GM18511 (cell line): ENCODE measurements at regions not wholly inside any gene's neighbourhood (a gene's known extent, or its start where the extent isn't known, plus 50 kb on each side); places are given as distances from the start of the nearest gene placed in this dataset.
"Not testable (repeated sequence)": the region's sequence is repeated elsewhere in the genome, so short reads cannot be mapped to it uniquely, and the experiment has no call there.

Source experiments
- ATAC-seq: cut with Tn5 transposase; IDR thresholded peaks from one replicate; pipeline ENCODE4 v1.9.1; 2021; ENCODE audit warnings: mild to moderate bottlenecking, moderate library complexity; ENCODE audit not compliant: unreplicated experiment

- ATAC-seq: no peak
Measured at GRCh38 chr7:130943336-130943901, 209.4 kb upstream of the KLF14 start.

GRCh38 chr7:130943981-130944380 lies 210.0 kb upstream of the KLF14 start:
- ATAC-seq: no peak

DNA sequence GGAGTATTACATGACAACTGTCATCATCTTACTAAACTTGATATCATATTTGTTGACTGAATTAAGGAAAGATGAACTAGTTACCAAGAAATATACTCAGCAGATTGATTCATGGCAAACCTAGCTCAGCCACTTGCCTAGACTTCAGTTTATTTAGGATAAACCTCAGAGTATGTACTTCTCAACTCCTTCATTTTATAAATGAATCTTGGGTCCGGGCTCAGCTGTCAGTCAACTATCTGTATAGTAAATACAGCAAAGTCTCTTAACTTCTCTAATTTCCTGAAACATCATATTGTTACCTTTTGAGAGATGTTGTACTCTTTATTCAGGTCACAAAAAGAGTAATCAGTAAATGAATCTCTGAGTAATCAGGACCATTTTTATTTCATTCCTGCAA lies 211.0 kb upstream of the KLF14 start:
- peak; percentile 5 for ATAC-seq

- peak; percentile 46 for ATAC-seq
Measured at GRCh38 chr7:130945411-130945811, 211.4 kb upstream of the KLF14 start.

DNA sequence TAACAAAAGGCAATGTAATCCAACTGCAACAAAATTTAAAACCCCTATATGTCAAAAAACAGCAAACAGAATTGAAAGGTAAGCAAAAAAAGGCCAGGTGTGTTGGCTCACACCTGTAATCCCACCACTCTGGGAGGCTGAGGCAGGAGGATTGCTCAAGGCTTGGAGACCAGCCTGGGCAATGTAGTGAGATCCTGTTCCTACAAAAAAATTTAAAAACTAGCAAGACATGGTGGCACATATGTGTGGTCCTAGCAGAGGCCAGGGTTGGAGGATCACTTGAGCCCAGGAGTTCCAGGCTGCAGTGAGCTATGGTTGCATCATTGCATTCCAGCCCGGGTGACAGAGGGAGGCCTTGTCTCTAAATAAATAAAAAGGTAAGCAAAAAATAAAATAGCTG lies 212.1 kb upstream of the KLF14 start:
- no peak for ATAC-seq

DNA sequence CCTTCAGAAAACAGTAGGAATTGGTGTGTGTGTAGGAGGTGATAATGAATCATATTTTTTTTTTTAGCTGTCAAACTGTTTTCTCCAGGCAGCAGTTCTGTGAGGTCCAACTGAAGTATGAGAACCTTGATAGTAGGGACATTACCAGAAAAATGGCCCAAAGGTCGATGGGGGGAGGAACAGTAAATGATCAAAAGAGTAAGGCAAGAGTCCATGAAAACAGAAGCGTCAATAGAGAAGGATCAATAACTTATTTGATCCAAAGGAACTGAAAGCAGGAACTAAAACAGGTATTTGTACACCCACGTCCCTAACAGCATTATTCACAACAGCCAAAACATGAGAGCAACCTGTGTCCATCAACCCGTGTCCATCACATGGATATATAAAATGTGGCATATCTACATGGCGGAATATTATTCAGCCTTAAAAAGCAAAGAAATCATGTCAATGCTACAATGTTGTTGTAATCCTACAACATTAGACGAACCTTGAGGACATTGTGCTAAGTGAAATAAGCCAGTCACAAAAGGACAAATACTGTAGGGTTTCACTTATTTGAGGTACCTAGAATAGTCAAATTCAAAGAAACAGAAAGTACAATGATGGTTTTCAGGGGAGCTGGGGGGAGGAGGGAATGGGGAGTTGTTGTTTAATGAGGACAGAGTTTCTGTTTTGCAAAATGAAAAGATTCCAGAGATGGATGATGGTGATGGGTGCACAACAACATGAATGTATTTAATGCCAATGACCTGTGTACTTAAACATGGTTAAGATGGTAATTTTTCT lies 214.0 kb upstream of the KLF14 start:
- ATAC-seq: peak; percentile 42

GRCh38 chr7:130948822-130949221 lies 214.8 kb upstream of the KLF14 start:
- no peak for ATAC-seq

- ATAC-seq: no peak
Measured at GRCh38 chr7:130949550-130949949, 215.5 kb upstream of the KLF14 start.

DNA sequence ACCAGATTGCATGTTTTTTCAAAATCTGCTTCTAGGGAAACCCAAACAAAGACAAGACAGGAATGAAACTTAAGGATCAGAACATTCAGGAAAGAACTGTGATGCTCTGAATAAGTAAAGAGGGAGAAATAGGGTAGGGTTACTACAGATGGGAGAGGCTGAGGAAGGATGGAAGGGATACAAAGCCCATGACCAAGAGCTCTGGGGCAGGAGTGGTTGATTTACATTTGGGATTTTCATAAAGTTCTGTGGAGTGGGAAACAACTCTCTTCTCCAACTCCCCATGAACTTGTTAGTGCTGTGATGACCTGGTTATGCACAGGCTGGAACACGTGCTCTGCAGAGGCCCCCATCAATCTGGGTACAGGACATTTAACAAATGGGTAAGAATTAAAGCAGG lies 216.0 kb upstream of the KLF14 start:
- no peak for ATAC-seq

- ATAC-seq: no peak
Measured at GRCh38 chr7:130950741-130951140, 216.7 kb upstream of the KLF14 start.

DNA sequence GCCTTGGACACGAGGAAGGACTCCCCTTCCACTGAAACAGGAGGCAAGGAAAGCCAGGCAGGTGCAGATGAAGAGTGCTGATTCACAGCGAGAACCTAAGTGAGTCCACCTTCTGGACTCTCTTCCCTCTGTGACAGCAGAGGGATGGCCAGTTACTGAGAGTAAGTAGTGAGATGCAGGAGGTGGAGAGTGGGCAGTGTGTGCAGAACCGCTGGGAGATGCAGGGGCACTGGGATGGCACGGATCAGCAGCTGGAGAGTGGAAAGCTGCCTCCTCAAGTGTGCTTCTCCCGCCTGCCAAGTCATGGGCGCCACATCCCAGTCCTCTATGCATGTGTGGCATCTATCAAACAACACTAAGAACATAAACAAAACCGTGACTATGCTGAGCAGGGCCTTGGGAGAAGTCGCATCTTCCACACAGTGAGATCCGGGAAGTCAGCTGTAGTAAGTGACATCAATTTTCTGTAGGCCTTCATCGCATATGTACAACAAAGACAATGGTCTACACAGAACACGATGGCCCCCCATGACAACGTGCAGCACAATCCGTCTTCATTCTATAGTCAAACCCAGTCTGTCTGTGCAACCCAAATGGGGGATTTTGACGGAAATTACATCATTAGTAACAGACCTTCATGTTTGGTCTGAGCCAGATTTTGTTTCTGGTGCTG lies 217.4 kb upstream of the KLF14 start:
- no peak for ATAC-seq

DNA sequence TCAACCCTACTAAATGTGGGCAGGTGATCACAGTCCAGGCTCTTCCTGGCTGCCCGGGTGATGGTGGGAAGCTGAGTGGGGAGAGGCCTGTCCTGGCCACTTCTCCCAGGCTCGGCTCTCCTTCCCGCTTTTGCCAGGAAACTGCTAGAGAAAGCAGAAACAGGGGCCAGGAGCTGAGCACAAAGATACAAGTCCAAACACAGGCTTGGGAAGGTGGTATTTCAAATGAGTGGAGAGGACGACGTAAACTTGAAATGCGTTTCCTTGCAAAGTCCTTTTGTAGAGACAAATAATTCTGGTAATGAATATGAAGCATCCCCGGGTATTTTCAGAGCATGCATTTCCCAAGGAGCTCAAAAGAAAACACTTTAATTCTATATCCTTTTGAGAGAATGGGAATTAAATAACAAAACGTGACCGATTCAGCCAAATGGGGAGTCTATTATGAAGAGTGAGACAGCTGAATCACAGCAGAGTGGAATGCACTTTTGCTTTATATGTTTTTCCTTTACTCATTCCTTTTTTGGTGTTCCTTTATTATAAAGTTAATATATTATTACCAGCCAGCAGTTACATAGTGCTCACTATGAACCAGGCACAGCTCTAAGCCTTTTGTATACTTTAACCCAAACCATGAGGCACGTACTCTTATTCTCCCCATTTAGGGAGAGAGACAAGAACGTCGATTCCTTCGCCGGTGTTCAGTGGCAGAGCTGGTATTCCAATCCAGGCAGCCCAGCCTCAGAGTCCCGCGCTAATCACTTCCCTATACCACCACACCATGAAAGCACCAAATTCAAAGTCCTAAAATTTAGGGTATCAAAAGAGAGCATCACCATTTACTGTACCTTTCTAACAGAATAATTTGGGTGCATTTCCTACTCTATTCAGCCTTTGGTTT lies 218.2 kb upstream of the KLF14 start:
- no peak for ATAC-seq

DNA sequence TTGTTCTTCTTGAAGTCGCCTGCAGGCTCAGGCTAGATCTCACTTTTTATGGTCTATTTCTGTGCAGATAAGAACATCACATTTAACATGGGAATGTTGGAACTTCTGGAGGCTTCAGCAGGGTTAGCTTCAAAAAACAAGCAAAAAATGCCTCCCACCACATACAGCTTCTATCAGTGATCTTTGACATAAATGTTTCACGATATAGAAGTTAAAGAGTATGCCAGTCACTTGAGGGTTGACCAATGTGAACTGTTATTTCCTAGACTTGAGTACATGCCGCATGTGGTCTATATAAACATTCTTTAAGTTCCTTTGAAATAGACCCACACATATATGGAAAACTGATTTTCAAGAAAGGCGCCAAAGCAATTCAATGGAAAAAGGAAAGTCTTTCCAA lies 219.2 kb upstream of the KLF14 start:
- no peak for ATAC-seq

DNA sequence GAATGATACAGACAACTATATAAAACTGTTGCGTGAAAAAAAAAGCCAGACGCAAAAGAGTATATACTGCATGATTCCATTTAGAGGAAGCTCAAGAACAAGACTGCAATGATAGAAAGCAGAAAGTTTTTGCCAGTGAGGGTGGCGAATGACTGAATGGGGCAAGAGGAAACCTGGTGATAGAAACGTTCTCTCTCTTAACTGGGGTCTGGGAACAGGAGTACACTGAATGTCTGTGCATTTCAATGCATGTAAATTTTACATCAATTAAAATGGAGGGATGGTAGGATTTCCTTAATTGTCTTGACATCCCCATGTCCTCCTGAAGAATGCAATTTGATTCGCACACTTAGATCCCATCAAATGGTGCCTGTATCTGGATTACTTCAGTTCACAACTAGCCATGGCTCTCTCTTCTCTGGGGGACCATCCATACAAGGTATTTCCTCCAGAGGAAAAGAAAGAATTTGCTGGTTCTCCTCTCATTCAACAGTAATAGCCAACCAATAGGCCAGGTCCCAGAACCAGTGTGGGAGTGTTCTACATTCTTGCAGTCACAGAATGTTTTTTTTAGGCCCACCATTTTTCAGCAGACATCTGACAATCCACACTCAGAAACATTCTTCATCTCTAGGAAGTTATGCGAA lies 221.0 kb upstream of the KLF14 start:
- no peak for ATAC-seq

- ATAC-seq: no peak
Measured at GRCh38 chr7:130955565-130955919, 221.5 kb upstream of the KLF14 start.

DNA sequence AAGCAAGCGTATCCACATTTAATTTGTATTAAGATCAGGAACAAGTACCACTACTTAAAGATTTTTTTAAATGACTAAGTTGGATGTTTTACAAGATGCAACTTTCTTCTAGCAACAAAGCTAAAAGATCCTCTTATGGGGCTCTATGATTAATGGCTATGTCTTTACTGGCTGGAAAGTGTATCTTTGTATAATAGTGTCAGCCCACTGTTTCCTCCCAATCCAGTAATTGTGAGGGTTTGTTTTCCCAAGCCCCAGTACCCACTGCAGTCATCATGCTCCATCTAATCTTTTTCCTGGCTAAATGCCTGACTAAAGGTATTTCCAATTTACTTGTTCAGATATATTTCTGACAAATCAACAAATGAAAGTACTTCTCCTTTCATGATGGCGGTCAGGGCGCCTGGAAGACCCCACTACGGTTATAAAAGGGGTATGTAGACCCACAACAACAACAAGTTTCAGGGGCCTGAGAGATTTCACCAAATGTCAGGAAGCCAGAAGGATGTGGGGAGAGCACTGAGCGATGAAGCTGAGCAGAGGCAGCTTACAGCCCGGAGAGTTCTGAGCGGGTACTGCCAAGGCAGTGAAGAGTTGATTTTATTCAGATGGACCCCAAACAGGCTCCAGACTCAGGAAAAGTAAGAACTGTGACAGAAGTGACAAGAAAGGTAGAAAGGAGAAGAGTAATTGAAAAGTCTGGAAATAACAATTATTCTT lies 222.6 kb upstream of the KLF14 start:
- no peak for ATAC-seq

GRCh38 chr7:130957137-130957513 lies 223.1 kb upstream of the KLF14 start:
- no peak for ATAC-seq

DNA sequence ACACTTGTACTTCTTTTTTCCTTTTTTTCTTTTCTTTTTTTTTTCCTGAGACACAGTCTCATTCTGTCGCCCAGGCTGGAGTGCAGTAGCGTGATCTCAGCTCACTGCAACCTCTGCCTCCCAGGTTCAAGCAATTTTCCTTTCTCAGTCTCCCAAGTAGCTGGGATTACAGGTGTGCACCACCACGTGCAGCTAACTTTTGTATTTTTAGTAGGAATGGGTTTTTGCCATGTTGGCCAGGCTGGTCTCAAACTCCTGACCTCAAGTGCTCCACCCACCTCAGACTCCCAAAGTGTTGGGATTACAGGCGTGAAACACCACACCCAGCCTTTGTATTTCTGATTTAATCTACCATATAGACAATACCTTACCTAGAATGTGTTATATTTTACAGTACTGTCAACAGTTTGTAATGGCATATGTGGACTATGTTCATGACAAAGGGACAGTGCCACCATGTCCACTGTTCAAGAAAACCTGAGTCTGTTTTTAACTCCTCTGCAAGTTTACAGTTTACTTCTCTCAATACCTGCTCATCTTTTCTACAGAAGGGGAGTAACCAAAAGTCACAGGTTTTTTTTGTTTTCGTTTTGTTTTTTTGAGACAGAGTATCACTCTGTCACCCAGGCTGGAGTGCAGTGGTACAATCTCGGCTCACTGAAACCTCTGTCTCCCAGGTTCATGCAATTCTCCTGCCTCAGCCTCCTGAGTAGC lies 223.9 kb upstream of the KLF14 start:
- ATAC-seq: not testable (repeated sequence)

DNA sequence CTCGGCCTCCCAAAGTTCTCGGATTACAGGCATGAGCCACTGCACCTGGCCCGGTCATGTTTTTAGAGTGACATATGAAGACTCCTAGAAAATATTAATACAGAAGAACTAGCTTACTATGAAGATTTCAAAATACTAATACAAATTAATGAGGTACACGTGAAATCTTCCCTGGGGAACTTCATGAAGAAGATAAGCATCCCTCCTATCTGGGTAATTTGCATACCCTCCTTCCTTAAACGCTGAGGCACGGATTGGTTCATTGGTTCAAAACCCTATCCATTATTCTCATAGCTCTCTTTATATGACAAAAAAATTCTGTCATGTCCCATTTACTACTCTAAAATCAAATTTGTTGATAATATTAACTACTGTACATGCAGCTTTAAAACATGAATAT lies 224.8 kb upstream of the KLF14 start:
- ATAC-seq: no peak
